ENCODE measurements at regions not wholly inside any gene's neighbourhood (a gene's known extent, or its start where the extent isn't known, plus 50 kb on each side); places are given as distances from the start of the nearest gene placed in this dataset.

DNA sequence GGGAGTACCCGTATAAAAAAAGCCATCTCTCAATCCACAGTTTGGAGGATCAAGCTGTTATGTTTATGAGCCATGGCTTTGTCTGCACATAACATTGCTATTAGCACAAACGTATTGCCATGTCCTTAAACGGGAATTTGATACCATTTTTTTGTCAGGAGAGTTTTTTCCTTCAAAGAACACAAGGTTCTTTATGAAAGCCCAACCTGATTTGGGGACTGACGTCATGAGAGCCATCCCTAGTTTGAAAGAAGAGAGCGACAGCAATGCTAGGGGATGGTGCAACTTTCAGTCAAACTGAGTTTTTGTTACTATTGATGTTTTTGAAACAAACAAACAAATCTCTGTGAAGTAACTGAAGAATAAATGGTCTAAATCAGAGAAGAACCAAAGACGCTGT is 376.6 kb downstream of the EIPR1 start:
- 54 to 59% methylated on average over 6 of the region's 6 CpGs for WGBS, 2 donors
- intact Hi-C loops (cut with DNase I; ENCODE audit: low total_unique reads), result no loop called here
- no peak for DNase-seq (ENCODE audit: low spot score in 2 of 2)
- no peak overlapping the region for H3K4me3 ChIP-seq (ENCODE audit: low read depth, poor library complexity, severe bottlenecking)
- TF ChIP-seq CTCF (IDR thresholded peaks at IDR 0.05) (no peak), POLR2A (IDR thresholded peaks at IDR 0.05) (no peak)

GRCh38 chr2:3000125-3000524 is 377.5 kb downstream of the EIPR1 start:
- DNase-seq (ENCODE audit: low spot score in 2 of 2), result no peak
- intact Hi-C loops (cut with DNase I; ENCODE audit: low total_unique reads), result no loop called here

GRCh38 chr2:2998971-2999370 is 378.6 kb downstream of the EIPR1 start:
- DNase-seq (ENCODE audit: low spot score in 2 of 2), result no peak
- TF ChIP-seq POLR2A (IDR thresholded peaks at IDR 0.05) (no peak), CTCF (IDR thresholded peaks at IDR 0.05) (no peak)
- WGBS, 2 donors, result 76 to 83% methylated on average over 9 of the region's 9 CpGs
- no peak overlapping the region for H3K4me3 ChIP-seq (ENCODE audit: low read depth, poor library complexity, severe bottlenecking)
- intact Hi-C loops (cut with DNase I; ENCODE audit: low total_unique reads), result no loop called here

More at GRCh38 chr2:3000125-3000524, 377.5 kb downstream of the EIPR1 start:
- no peak overlapping the region for H3K4me3 ChIP-seq (ENCODE audit: low read depth, poor library complexity, severe bottlenecking)
- WGBS, 2 donors, result 69 to 75% methylated on average over 8 of the region's 8 CpGs
- TF ChIP-seq CTCF (IDR thresholded peaks at IDR 0.05) (no peak), POLR2A (IDR thresholded peaks at IDR 0.05) (no peak)

- H3K4me3 ChIP-seq (ENCODE audit: low read depth, poor library complexity, severe bottlenecking), result no peak overlapping the region
- intact Hi-C loops (cut with DNase I; ENCODE audit: low total_unique reads), result no loop called here
- TF ChIP-seq POLR2A (IDR thresholded peaks at IDR 0.05), result no peak
- no peak for TF ChIP-seq CTCF (IDR thresholded peaks at IDR 0.05)
- WGBS, 2 donors, result 82 to 86% methylated on average over 9 of the region's 9 CpGs
- DNase-seq (ENCODE audit: low spot score in 2 of 2), result no peak
Measured at GRCh38 chr2:2993172-2993692, 384.4 kb downstream of the EIPR1 start.

GRCh38 chr2:2992634-2993033 is 385.0 kb downstream of the EIPR1 start:
- intact Hi-C loops (cut with DNase I; ENCODE audit: low total_unique reads), result no loop called here
- DNase-seq (ENCODE audit: low spot score in 2 of 2), result no peak
- no peak overlapping the region for H3K4me3 ChIP-seq (ENCODE audit: low read depth, poor library complexity, severe bottlenecking)
- 42 to 57% methylated on average over 3 of the region's 3 CpGs for WGBS, 2 donors
- TF ChIP-seq POLR2A (IDR thresholded peaks at IDR 0.05) (no peak), CTCF (IDR thresholded peaks at IDR 0.05) (no peak)

DNA sequence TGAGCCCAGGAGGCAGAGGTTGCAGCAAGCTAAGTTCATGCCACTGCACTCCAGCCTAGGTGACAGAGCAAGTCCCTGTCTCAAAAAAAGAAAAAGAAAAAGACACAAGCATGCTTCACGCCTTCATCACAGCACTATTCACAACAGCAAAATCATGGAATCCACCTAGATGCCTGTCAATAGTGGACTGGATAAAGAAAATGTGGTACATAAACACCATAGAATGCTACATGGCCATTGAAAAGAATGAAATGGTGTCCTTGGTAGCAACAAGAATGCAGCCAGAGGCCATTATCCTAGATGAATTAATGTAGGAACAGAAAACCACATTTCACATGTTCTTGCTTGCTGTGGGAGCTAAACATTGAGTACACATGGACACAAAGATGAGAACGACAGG is 392.6 kb downstream of the EIPR1 start:
- intact Hi-C loops (cut with DNase I; ENCODE audit: low total_unique reads), result no loop called here
- 69 to 78% methylated on average over 2 of the region's 2 CpGs for WGBS, 2 donors
- TF ChIP-seq POLR2A (IDR thresholded peaks at IDR 0.05) (no peak), CTCF (IDR thresholded peaks at IDR 0.05) (no peak)

More for the DNA sequence above, 392.6 kb downstream of the EIPR1 start:
- H3K4me3 ChIP-seq (ENCODE audit: low read depth, poor library complexity, severe bottlenecking), result no peak overlapping the region
- no peak for DNase-seq (ENCODE audit: low spot score in 2 of 2)

Measured in lower leg skin (tissue), 4 donors.